ENCODE measurements at regions not wholly inside any gene's neighbourhood (a gene's known extent, or its start where the extent isn't known, plus 50 kb on each side); places are given as distances from the start of the nearest gene placed in this dataset.
"Not testable (repeated sequence)": the region's sequence is repeated elsewhere in the genome, so short reads cannot be mapped to it uniquely, and the experiment has no call there.

GRCh38 chr6:135658481-135658880 is 160.9 kb upstream of the AHI1 start:
- no peak for DNase-seq

- no peak for DNase-seq
These were observed 161.4 kb upstream of the AHI1 start for GRCh38 chr6:135658916-135659315.

GRCh38 chr6:135664527-135664926 is 167.0 kb upstream of the AHI1 start:
- no peak for DNase-seq

GRCh38 chr6:135665935-135666334 is 168.4 kb upstream of the AHI1 start:
- no peak for DNase-seq

- peak in 1 of 2 experiments; percentile 2 for DNase-seq
These were observed 170.3 kb upstream of the AHI1 start for GRCh38 chr6:135667691-135668455.

- DNase-seq, result no peak
These were observed 174.7 kb upstream of the AHI1 start for GRCh38 chr6:135672256-135672655.

- no peak for DNase-seq
These were observed 176.2 kb upstream of the AHI1 start for GRCh38 chr6:135673501-135674309.

- no peak for DNase-seq
These were observed 176.5 kb upstream of the PDE7B start for GRCh38 chr6:135675026-135675425.

- peak; percentile 31 to 58 for DNase-seq
These were observed 175.6 kb upstream of the PDE7B start for GRCh38 chr6:135675862-135676261.

- no peak for DNase-seq
These were observed 170.3 kb upstream of the PDE7B start for GRCh38 chr6:135680964-135681913.

GRCh38 chr6:135686784-135687301 is 164.7 kb upstream of the PDE7B start:
- DNase-seq, result no peak

GRCh38 chr6:135688476-135688875 is 163.0 kb upstream of the PDE7B start:
- not testable (repeated sequence) for DNase-seq

- no peak for DNase-seq
These were observed 159.1 kb upstream of the PDE7B start for GRCh38 chr6:135692426-135692825.

- no peak for DNase-seq
These were observed 157.6 kb upstream of the PDE7B start for GRCh38 chr6:135693811-135694370.

GRCh38 chr6:135699705-135700104 is 151.8 kb upstream of the PDE7B start:
- no peak for DNase-seq

GRCh38 chr6:135701426-135701825 is 150.1 kb upstream of the PDE7B start:
- DNase-seq, result no peak

GRCh38 chr6:135703007-135703406 is 148.5 kb upstream of the PDE7B start:
- no peak for DNase-seq

GRCh38 chr6:135703621-135704020 is 147.9 kb upstream of the PDE7B start:
- no peak for DNase-seq

GRCh38 chr6:135707426-135707825 is 144.1 kb upstream of the PDE7B start:
- no peak for DNase-seq

GRCh38 chr6:135710042-135710441 is 141.5 kb upstream of the PDE7B start:
- DNase-seq, result no peak

GRCh38 chr6:135722190-135722589 is 129.3 kb upstream of the PDE7B start:
- DNase-seq, result no peak

- no peak for DNase-seq
These were observed 128.8 kb upstream of the PDE7B start for GRCh38 chr6:135722679-135723078.

All from NCI-H526 (cell line).